Kidney (tissue), 13 donors: ENCODE measurements at regions not wholly inside any gene's neighbourhood (a gene's known extent, or its start where the extent isn't known, plus 50 kb on each side); places are given as distances from the start of the nearest gene placed in this dataset.

ENCODE experiments used
- DNase-seq, 5 donors: peaks; one replicate each; pipeline ENCODE4 v3.0.0-alpha.2; 2013 to 2020
- FAIRE-seq: peaks from 2 replicates; lab custom pipeline; 2012; peaks lifted over from hg19 to GRCh38; lab: Jason Lieb, UNC
- H3K27ac ChIP-seq, 2 donors: one replicate each; pipeline ENCODE4 v1.7.0; 2013; ENCODE audit warnings: low read depth in 2 of 2, low read length in 2 of 2, inconsistent platforms in 1 of 2
- H3K27me3 ChIP-seq: one replicate; pipeline ENCODE4 v1.7.1; 2013; ENCODE audit warnings: low read length, inconsistent platforms; ENCODE audit not compliant: control insufficient read depth, insufficient read depth
- H3K36me3 ChIP-seq, 3 donors: one replicate each; pipeline versions ENCODE4 v1.7.0 to v1.7.1; 2013; ENCODE audit warnings: low read length in 3 of 3, control low read depth in 1 of 3, inconsistent platforms in 1 of 3; ENCODE audit not compliant: insufficient read depth in 3 of 3, control insufficient read depth in 2 of 3
- H3K4me1 ChIP-seq, 3 donors: one replicate each; pipeline versions ENCODE4 v1.7.0 to v1.7.1; 2013; ENCODE audit warnings: low read length in 3 of 3, inconsistent platforms in 1 of 3, low read depth in 1 of 3; ENCODE audit not compliant: control insufficient read depth in 2 of 3, insufficient read depth in 2 of 3
- H3K4me3 ChIP-seq, 3 donors: one replicate each; pipeline versions ENCODE4 v1.7.0 to v1.8.1; 2013; ENCODE audit warnings: low read length in 3 of 3, control low read depth in 1 of 3, inconsistent platforms in 1 of 3
- H3K9ac ChIP-seq, 3 donors: one replicate each; pipeline versions ENCODE4 v1.7.0 to v1.7.1; 2013; ENCODE audit warnings: low read length in 3 of 3, control low read depth in 1 of 3, inconsistent platforms in 1 of 3
- H3K9me3 ChIP-seq, 3 donors: one replicate each; pipeline versions ENCODE4 v1.7.0 to v1.7.1; 2013; ENCODE audit warnings: low read length in 3 of 3, control low read depth in 1 of 3, inconsistent platforms in 1 of 3; ENCODE audit not compliant: control insufficient read depth in 2 of 3, insufficient read depth in 1 of 3
- CTCF ChIP-seq: IDR thresholded peaks from 3 replicates; pipeline ENCODE4 v1.5.1; 2012; ENCODE audit warnings: mild to moderate bottlenecking, moderate library complexity, borderline replicate concordance; ENCODE audit not compliant: insufficient read depth; ENCODE audit errors: extremely low read depth
- intact Hi-C: fragments of 100-400 bp; cut with DNase I; formaldehyde crosslinking; loops from one replicate; pipeline ENCODE4 v1.11.1; 2022
- donor health status: control.
- donor health status: control.
- donor health status: control.
- donor health status: control.
- donor health status: control.
- donor health status: DM: yes; HTN: yes; CAD: no.
- donor health status: Normal renal cell carcinoma (clear cell type).

- intact Hi-C loops, result no loop called here
- TF ChIP-seq CTCF, result no peak
- Histone ChIP-seq H3K9ac (no peak overlapping the region), H3K36me3 (no peaks in the 10 kb centered on the region), H3K4me3 (no peak overlapping the region), H3K4me1 (no peaks in the 10 kb centered on the region), H3K27ac (no peak overlapping the region), H3K27me3 (no peaks in the 10 kb centered on the region), H3K9me3 (no peaks in the 10 kb centered on the region)
- FAIRE-seq (no peak), DNase-seq (no peak)
Measured at GRCh38 chr2:96438589-96438988, 66.6 kb downstream of the NEURL3 start.

- H3K27ac ChIP-seq, result no peak overlapping the region
- no peak for TF ChIP-seq CTCF
- H3K9ac ChIP-seq, result no peak overlapping the region
- intact Hi-C loops, result no loop called here
- H3K36me3 ChIP-seq, result no peaks in the 10 kb centered on the region
- no peaks in the 10 kb centered on the region for H3K4me1 ChIP-seq
- H3K27me3 ChIP-seq, result no peaks in the 10 kb centered on the region
- FAIRE-seq, result no peak
- no peak for DNase-seq
- H3K9me3 ChIP-seq, result no peaks in the 10 kb centered on the region
- no peak overlapping the region for H3K4me3 ChIP-seq
Measured at GRCh38 chr2:96437512-96437911, 67.6 kb downstream of the NEURL3 start.

GRCh38 chr2:96436961-96437360 is 68.2 kb downstream of the NEURL3 start:
- Histone ChIP-seq H3K36me3 (no peaks in the 10 kb centered on the region), H3K9me3 (no peaks in the 10 kb centered on the region), H3K4me3 (no peak overlapping the region), H3K4me1 (no peaks in the 10 kb centered on the region), H3K9ac (no peak overlapping the region), H3K27ac (no peak overlapping the region), H3K27me3 (no peaks in the 10 kb centered on the region)
- DNase-seq, result no peak
- intact Hi-C loops, result no loop called here
- TF ChIP-seq CTCF, result no peak
- FAIRE-seq, result no peak

- H3K27me3 ChIP-seq, result no peaks in the 10 kb centered on the region
- intact Hi-C loops, result no loop called here
- no peak overlapping the region for H3K27ac ChIP-seq
- no peaks in the 10 kb centered on the region for H3K36me3 ChIP-seq
- no peak for FAIRE-seq
- H3K9me3 ChIP-seq, result no peaks in the 10 kb centered on the region
- no peak overlapping the region for H3K9ac ChIP-seq
- no peak overlapping the region for H3K4me3 ChIP-seq
- TF ChIP-seq CTCF, result no peak
- DNase-seq, result no peak
- H3K4me1 ChIP-seq, result no peaks in the 10 kb centered on the region
Measured at GRCh38 chr2:96436416-96436815, 68.7 kb downstream of the NEURL3 start.
